Stimulated activated CD8-positive, alpha-beta memory T cell treated with anti-CD3 and anti-CD28 coated beads, Interleukin-7, amount 100 ng/mL, for 48 hours (primary cell): ENCODE measurements at regions not wholly inside any gene's neighbourhood (a gene's known extent, or its start where the extent isn't known, plus 50 kb on each side); places are given as distances from the start of the nearest gene placed in this dataset.
"Not testable (repeated sequence)": the region's sequence is repeated elsewhere in the genome, so short reads cannot be mapped to it uniquely, and the experiment has no call there.

Experiments
- DNase-seq, 2 donors: peaks; one replicate each; pipeline ENCODE4 v3.0.0-alpha.2; 2020; ENCODE audit warnings: low read depth in 1 of 2; ENCODE audit errors: extremely low read depth in 1 of 2

GRCh38 chr13:90321281-90321931 is 1026.1 kb upstream of the MIR17HG start:
- DNase-seq = no peak

GRCh38 chr13:90329641-90330040 is 1017.8 kb upstream of the MIR17HG start:
- DNase-seq = no peak

GRCh38 chr13:90331974-90332373 is 1015.5 kb upstream of the MIR17HG start:
- DNase-seq = no peak

DNA sequence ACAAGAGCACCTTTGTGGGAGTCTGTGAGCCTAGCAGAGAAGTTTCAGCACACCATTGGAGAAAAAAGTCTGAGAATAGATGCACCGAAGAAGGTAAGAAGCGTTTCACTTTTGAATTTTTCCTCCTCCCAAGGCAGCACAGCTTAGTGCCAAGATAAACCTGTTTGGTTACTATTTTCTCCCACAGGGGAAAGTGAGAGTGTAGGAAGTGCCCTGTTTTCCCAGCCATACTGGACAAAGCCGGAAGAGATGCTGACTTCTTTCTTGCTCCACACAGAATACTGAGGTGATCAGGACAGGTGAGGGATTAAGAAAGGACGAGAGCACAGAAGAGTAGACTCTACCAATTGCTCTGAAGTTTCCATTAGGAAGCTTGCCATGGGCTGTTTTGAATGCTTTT is 1011.0 kb upstream of the MIR17HG start:
- no peak for DNase-seq

- DNase-seq = not testable (repeated sequence)
These were observed 1006.1 kb upstream of the MIR17HG start for GRCh38 chr13:90341348-90341747.

DNA sequence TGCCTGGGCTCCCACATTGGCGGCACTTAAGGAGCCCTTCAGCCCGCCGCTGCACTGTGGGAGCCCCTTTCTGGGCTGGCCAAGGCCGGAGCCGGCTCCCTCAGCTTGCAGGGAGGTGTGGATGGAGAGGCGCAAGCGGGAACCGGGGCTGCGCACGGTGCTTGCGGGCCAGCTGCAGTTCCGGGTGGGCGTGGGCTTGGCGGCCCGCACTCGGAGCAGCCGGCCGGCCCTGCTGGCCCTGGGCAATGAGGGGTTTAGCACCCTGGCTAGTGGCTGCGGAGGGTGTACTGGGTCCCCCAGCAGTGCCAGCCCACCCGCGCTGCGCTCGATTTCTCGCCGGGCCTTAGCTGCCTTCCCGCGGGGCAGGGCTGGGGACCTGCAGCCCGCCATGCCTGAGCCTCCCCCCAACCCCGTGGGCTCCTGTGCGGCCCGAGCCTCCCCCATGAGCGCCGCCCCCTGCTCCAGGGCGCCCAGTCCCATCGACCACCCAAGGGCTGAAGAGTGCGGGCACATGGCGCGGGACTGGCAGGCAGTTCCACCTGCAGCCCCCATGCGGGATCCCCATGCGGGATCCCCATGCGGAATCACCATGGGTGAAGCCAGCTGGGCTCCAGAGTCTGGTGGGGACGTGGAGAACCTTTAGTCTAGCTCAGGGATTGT is 998.9 kb upstream of the MIR17HG start:
- not testable (repeated sequence) for DNase-seq

DNA sequence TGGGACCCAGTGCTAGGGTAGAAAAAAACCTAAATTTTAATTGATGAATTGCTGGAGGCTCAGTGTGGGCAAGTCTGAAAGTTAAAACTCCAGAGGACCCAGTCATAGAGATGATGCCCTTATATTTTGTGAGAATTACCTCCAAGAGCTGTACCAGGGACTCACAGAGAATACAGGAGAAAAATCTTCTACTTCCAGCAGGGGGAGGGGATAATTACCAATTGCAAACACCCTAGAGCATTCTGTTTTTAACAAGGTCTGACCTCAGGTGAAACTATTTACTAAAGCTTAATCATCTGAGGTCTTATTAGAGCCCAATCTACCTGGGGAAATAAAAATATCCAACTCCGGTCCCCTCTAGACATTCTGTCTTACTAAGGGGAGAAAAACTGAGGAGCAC is 994.7 kb upstream of the MIR17HG start:
- DNase-seq = no peak

DNA sequence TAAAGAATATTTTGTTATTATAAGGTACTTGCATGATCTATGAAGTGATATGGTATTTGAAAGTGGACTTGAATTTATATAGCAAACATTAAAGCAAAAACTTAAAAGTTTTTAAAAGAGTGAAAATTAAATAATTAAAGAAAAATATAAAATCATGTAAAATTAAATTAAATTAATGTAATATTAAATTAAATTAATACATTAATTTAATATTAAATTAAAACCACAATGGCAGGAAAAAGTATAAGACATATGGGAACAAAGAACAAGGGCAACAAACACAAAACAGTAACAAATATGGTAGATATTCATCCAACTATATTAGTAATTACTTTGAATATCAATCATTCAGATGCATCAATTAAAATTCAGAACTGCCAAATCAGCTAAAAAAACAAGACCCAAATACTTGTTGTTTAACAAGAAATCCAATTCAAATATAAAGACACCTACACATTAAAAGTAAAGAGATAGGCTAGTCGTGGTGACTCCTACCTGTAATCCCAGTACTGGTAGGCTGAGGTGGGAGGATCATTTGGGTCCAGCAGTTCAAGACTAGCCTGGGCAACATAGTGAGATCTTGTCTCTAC is 992.2 kb upstream of the MIR17HG start:
- no peak for DNase-seq

- DNase-seq = no peak
These were observed 986.7 kb upstream of the MIR17HG start for GRCh38 chr13:90360785-90361184.

DNA sequence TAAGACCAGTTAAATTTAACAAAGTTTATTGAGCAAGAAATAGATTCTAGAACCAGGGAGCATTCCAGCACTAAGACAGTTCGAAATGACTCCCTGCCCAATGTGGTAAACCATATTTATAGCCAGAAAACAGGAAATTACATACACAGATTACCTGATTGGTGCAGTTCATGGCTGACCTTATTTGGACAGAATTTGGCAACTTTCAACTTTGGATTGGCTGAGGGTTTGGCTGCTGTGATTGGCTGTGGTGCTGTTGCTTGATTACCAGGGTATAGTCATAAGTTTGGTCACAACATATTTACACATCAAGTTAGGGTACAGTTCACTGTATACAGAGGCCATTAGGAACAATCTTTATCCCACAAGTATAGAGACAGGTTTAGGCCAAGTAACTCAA is 984.8 kb upstream of the MIR17HG start:
- no peak for DNase-seq

- no peak for DNase-seq
These were observed 982.4 kb upstream of the MIR17HG start for GRCh38 chr13:90365130-90365529.

- DNase-seq = no peak
These were observed 973.3 kb upstream of the MIR17HG start for GRCh38 chr13:90374168-90374567.

DNA sequence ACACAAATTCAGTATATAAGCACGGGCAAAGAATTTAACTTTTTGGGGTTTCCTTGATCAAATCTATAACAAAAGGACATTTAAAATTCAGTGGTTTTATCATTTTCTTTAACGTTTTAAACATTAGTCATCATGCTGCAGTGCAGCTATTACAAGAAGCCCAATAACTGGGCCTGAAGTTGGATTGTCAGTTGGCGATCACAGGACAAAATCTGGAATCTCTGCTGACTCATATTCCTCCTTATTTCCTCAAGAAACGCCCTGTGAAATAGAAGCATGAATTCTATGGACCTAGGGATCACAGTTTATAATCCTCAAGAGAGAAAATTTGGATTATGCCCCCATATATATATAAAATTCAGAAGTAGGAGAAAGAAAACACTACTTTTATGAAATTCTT is 971.6 kb upstream of the MIR17HG start:
- no peak for DNase-seq

DNA sequence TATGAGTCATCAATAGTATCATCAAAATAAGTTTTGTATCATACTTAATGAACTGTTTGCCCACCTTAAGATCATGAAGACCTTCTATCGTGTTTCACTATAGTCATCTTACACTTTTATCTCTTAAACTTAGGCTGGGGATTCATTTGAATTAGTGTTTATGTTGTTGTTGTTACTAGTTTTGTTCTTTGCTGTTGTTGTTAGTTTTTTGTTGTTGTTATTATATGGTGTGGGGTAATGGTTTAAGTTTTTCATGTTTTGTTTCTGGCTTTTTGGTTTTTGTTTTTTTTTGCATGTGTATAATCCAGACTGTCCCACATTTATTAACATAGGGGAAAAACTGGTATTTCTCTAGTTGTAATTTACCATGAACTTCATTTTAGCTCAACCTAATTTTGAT is 965.1 kb upstream of the MIR17HG start:
- DNase-seq = no peak

DNA sequence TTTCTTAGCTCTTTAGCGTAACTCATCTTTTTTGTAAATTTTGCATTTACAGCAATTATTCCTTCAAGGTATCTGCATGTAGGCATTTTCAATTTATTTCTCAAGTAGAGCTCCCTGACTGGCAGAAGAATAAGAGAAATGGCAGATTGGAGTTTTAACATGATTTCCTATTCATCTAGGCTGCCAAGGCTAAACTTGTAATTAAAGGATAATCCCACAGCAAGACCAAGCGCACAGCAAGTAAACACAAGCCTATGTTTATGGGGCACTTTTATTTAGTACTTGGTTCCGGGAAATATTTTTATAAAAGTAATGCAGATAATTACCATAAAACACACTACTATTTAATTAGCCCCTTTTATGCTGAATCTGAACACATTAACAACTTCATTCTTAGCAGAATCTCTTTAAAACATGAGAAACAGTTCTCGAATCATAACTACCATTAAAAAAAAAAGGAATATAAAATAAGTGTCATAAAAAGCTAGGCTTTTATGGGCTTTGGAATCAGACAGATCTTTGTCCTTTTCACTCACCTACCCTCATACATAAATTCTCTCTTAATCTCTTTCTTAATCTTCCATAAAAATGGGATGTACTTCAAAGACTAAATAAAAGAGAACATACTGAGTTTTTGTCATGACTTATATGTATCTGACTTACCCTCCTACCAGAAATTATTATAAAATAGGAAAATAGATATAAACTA is 961.6 kb upstream of the MIR17HG start:
- no peak for DNase-seq

GRCh38 chr13:90388887-90389452 is 958.5 kb upstream of the MIR17HG start:
- no peak for DNase-seq

DNA sequence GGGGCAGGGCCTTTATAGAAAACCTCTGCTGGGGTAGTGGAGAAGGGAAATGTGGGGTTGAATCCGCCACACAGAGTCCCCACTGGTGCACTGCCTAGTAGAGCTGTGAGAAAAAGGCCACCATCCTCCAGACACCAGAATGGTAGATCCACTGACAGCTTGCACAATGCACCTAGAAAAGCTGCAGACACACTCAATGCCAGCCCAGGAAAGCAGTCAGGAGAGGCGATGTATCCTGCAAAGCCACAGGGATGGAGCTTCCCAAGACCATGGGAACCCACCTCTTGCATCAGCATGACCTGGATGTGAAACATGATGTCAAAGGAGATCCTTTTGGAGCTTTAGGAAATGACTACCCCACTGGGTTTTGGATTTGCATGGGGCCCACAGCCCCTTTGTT is 958.0 kb upstream of the MIR17HG start:
- no peak for DNase-seq

DNA sequence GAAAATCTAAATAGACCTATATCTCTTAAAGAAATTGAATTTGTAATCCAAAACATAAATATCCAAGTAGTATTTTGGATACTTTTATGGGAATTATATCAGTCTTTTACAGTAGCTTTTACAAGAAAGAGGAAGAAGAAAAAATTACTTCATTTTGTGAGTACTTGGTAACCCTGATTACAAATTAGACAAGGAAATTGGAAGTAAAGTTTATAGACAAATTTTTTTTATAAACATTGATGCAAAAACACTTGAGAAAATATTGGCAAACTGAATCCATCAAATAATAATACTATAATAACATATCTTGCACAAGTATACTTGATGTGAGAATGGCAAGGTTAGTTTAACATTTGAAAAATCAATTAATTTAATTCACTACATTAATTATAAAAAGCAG is 954.1 kb upstream of the MIR17HG start:
- DNase-seq = no peak

DNA sequence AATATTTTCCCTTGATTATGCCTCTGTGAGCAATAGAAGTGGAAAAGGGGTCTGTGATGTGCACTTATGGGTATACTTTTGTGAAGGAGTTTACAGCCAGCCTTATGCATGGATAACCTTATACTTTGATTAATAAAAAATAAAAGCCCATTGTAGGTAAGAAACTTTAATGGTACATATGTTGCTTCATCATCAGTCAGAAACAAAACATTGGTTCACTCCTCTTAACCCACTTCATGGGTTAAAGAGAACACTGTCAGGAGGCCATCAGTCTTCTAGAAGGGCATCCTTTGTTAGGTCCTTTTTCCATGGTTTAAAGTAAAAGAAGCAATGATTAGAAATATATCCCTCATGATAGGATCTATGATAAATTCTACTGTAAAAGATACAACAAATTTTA is 952.1 kb upstream of the MIR17HG start:
- no peak for DNase-seq

- DNase-seq = no peak
These were observed 951.6 kb upstream of the MIR17HG start for GRCh38 chr13:90395846-90396245.

DNA sequence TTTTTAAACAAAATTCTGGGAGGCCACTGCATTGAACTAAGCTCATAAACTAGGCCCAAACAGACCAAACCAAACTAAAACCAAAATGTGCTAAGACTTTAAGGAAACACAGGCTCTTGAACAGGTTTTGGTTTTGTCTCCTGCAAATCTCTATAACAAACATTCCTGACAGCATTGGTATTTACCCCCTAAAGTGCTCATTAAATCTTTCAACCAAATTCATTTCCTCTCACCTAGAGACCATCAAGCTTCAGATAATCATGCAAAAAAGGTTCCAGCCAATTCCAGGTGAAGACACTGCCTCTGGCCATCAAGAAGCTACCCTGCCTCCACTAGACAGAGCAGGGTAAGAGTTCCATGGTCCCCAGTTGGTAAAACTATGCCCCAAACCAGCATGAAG is 951.2 kb upstream of the MIR17HG start:
- no peak for DNase-seq

DNA sequence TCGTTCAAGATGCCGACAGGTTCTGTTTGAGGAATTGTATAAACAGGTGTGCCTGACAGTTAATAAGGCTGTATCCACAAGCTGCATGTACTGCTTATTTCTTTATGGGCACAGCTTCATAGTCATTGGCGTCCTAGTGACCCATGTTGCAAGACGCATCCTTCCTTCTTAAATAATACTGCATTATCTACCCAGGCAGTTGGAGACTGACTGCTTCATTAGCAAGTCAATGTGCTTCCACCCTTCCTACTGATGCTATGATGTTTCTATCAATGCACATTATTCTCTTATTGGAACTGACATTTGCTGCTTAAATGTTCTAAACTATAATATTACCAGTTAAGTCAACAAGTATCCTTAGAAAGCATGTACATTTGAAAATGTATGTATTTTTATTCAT is 950.0 kb upstream of the MIR17HG start:
- DNase-seq = no peak
